Activated naive CD4-positive, alpha-beta T cell treated with anti-CD3 and anti-CD28 coated beads, Interleukin-2, amount 50 U/mL, for 24 hours (primary cell): ENCODE measurements at regions not wholly inside any gene's neighbourhood (a gene's known extent, or its start where the extent isn't known, plus 50 kb on each side); places are given as distances from the start of the nearest gene placed in this dataset.
"Not testable (repeated sequence)": the region's sequence is repeated elsewhere in the genome, so short reads cannot be mapped to it uniquely, and the experiment has no call there.

Experiments used
- H3K27ac Mint-ChIP-seq: one replicate; pipeline ENCODE4 v1.8.0; 2021; ENCODE audit warnings: mild to moderate bottlenecking, mixed read lengths
- H3K27me3 Mint-ChIP-seq: one replicate; pipeline ENCODE4 v1.8.0; 2021; ENCODE audit warnings: mixed read lengths
- H3K36me3 Mint-ChIP-seq: one replicate; pipeline ENCODE4 v1.8.0; 2021; ENCODE audit warnings: mixed read lengths
- H3K4me1 Mint-ChIP-seq: one replicate; pipeline ENCODE4 v1.8.0; 2021; ENCODE audit warnings: mixed read lengths
- H3K4me3 Mint-ChIP-seq: one replicate; pipeline ENCODE4 v1.8.0; 2021; ENCODE audit warnings: mild to moderate bottlenecking, mixed read lengths
- H3K9me3 Mint-ChIP-seq: one replicate; pipeline ENCODE4 v1.8.0; 2021; ENCODE audit warnings: mixed read lengths

DNA sequence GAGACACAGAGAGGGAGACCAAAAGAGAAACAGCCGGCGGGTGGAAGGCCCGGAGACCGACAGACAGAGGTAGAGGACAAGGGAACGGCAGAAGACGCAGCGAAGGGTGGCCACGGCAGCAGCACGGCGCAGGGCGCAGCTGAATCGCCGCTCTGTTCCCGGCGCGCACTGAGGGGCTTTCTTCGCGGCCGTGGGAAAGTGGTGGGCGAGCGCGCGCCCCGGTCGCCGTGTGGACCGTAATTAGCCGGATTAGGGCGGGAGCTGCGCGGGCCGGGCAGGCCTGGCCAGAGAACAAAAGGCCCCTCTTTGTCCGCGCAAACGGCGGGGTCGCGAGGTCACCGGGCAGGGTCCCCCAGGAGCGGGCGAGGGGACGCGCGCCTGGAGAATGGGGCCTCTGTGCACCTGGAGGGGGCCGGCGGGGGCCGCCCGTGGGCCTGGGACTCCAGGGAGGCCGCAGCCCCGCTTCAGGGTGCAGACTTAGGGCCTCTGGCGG is 158.3 kb downstream of the ZFP36L2 start:
- peaks cover 1% of the 10 kb centered on the region for H3K36me3 Mint-ChIP-seq
- no peaks in the 10 kb centered on the region for H3K4me1 Mint-ChIP-seq
- H3K27ac Mint-ChIP-seq = no peak overlapping the region
- no peaks in the 10 kb centered on the region for H3K27me3 Mint-ChIP-seq
- no peaks in the 10 kb centered on the region for H3K9me3 Mint-ChIP-seq
- no peak overlapping the region for H3K4me3 Mint-ChIP-seq

DNA sequence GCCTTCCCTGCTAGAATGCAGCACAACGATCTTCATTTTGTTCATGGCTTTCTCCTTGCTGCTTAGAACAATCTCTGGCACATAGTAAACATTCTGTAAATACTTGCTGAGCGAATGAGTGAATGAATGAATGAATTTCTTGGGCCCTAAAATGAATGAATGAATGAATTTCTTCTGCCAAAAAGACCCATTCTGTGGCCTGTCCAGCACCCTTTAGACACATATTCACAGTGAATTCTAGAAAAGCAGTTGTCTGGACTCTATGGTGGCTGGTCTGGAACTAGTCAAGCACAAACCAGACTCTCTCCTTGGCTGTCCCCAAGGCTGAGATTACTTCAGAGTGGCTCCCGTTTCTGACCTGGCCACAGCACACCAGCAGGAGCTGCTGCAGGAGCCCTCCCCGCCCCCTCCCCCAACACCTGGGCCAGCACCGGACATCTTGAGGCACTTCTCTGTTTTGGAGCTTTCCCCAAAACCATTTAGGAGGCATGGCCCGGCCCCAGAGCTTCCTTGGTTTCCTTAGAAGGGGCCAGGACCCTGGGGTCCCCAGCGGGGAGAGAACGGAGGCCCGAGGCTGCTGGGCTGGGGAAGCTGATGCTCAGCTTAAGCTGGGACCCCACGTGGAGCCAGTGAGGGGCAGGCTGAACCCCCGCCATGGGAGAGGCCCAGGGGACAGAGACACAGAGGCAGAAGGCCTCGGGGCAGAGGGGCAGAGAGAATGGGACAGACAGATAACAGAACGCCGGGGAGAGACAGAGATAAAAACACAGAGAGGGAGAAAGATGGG is 159.0 kb downstream of the ZFP36L2 start:
- Mint-ChIP-seq H3K4me1 (no peaks in the 10 kb centered on the region), H3K9me3 (no peaks in the 10 kb centered on the region), H3K4me3 (no peak overlapping the region), H3K27ac (no peak overlapping the region), H3K36me3 (peaks cover 1% of the 10 kb centered on the region), H3K27me3 (no peaks in the 10 kb centered on the region)

DNA sequence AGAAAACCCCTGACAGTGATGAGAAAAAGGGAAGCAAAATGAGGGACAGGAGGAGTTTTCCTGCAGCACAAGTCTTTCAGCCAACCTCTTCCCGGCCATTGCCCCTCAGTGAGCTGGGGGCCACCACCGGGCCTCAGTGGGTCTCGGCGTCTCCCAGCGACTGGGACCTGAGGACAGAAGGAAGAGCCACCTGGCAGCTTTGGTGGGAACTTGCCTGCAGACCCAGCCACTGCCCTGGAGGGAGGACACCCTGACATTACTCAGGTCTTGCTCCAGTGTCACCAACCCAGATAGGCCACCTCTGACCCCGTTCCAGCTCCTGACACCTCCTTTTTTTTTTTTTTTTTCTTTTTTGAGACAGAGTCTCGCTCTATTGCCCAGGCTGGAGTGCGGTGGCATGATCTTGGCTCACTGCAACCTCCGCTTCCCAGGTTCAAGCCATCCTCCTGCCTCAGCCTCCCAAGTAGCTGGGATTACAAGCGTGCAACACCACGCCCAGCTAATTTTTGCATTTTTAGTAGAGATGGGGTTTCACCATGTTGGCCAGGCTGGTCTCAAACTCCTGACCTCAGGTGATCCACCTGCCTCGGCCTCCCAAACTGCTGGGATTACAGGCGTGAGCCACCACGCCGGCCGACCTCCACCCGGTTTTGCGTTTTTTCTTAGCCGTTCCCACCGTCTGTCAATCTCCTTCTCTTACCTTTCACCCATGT is 159.7 kb downstream of the ZFP36L2 start:
- H3K4me3 Mint-ChIP-seq, H3K36me3 Mint-ChIP-seq: not testable (repeated sequence)

DNA sequence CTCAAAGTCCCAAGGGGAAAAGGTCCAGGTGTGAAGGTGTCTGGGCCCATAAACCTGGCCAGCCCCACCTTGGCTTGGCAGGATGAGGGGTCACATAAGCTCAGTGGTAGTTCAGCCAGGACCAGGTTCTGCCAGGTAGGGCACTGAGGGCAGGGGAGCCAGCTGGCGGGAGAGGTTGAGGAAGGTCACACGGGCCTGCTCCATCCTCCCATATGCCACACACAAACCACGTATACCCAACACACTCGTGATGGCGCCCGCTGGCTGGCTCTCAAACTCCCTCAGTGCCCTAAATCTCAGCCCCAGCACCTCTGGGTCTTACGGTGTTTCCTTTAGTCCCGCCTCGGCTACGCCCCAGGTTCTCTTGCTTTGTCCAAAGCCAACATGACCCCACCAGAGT is 160.5 kb downstream of the ZFP36L2 start:
- H3K27ac Mint-ChIP-seq = no peak overlapping the region
- H3K4me3 Mint-ChIP-seq = no peak overlapping the region
- H3K36me3 Mint-ChIP-seq = peaks cover 1% of the 10 kb centered on the region
- H3K4me1 Mint-ChIP-seq = peaks cover 7% of the 10 kb centered on the region
- no peaks in the 10 kb centered on the region for H3K27me3 Mint-ChIP-seq
- no peaks in the 10 kb centered on the region for H3K9me3 Mint-ChIP-seq

More for the DNA sequence above, 159.7 kb downstream of the ZFP36L2 start:
- H3K4me1 Mint-ChIP-seq, H3K27me3 Mint-ChIP-seq, H3K9me3 Mint-ChIP-seq, H3K27ac Mint-ChIP-seq: not testable (repeated sequence)

DNA sequence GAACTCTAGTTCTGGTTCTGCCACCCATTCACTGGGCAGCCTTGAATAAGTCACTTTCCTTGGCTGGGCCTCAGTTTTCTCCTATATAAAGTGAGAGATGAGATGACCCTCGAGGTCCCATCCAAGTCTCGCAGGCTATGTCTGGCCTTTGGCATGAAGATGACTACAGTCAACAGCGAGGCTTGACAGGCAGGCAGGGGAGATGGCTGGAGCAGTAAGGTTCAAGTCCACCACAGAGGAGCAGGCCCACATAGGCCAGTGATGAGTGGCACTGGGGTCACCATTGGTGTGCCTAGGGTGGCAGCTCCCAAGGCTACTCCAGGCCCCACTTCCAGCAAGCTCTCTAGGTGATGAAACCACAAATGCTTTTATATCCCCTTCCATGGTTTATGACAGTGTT is 161.4 kb downstream of the ZFP36L2 start:
- H3K27me3 Mint-ChIP-seq = no peaks in the 10 kb centered on the region
- H3K9me3 Mint-ChIP-seq = no peaks in the 10 kb centered on the region
- no peak overlapping the region for H3K27ac Mint-ChIP-seq
- H3K4me3 Mint-ChIP-seq = no peak overlapping the region
- peaks cover 1% of the 10 kb centered on the region for H3K36me3 Mint-ChIP-seq
- H3K4me1 Mint-ChIP-seq = peaks cover 15% of the 10 kb centered on the region

DNA sequence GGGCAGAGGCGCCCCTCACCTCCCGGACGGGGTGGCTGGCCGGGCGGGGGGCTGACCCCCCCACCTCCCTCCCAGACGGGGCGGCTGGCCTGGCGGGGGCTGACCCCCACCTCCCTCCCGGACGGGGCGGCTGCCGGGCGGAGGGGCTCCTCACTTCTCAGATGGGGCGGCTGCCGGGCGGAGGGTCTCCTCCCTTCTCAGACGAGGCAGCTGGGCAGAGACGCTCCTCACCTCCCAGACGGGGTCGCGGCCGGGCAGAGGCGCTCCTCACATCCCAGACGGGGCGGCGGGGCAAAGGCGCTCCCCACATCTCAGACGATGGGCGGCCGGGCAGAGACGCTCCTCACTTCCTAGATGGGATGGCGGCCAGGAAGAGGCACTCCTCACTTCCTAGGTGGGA is 163.3 kb downstream of the ZFP36L2 start:
- not testable (repeated sequence) for H3K4me3 Mint-ChIP-seq, H3K27me3 Mint-ChIP-seq, H3K36me3 Mint-ChIP-seq, H3K9me3 Mint-ChIP-seq, H3K27ac Mint-ChIP-seq
- H3K4me1 Mint-ChIP-seq = peaks cover 31% of the 10 kb centered on the region

DNA sequence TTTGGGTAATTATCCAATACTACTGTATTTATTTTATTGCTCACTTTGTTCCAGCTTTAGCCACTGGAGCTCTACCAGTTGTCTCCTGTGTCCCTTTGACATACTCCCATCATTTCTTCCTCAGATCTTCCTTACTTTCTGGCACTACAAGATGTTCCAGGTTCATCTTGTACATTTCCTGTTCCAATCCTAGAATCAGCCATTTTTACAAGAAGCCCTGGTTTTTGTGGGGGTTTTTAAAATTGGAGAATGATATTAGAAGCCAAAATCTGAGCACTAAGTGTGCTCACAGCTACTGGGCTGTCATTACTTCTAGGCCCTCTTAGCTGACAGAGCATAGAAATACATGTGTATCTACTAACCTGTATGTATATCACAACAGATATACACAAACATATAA is 164.3 kb downstream of the ZFP36L2 start:
- peaks cover 35% of the 10 kb centered on the region for H3K4me1 Mint-ChIP-seq
- peak overlapping the region; percentile 20 for H3K4me3 Mint-ChIP-seq
- H3K27ac Mint-ChIP-seq = peak overlapping the region; percentile 84
- no peaks in the 10 kb centered on the region for H3K9me3 Mint-ChIP-seq
- H3K36me3 Mint-ChIP-seq = peaks cover 1% of the 10 kb centered on the region
- H3K27me3 Mint-ChIP-seq = no peaks in the 10 kb centered on the region

DNA sequence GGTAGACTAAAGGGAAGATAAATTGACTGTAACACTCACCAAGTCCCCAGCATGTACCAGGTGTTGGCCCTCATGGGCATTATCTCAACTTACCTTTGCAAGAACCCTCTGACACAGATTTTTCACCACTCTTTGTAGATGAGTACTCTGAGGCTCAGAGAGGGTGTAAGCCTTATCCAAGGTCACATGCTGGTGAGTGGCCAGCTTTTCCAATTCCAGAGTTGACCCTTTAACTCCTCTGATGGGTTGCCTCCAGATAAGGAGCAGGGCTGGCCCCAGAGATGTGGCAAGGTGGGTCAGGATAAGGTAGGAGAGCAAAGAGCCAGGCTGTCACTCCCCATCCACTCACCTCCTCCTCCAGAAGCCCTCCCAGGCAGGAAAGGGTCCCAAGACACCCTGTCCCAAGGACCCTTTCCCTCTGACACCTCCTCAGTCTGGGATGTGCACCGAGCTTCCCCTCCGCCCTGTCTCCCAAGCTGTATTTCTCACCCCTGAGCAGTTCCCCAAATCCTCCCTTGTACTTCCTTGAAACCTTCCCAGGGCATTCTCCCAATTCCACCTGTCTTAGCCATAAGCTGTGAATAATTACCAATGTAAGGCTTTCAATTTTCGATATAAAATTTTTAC is 165.9 kb downstream of the ZFP36L2 start:
- no peaks in the 10 kb centered on the region for H3K27me3 Mint-ChIP-seq
- peaks cover 1% of the 10 kb centered on the region for H3K36me3 Mint-ChIP-seq
- H3K27ac Mint-ChIP-seq = peak overlapping the region; percentile 84
- peak overlapping the region; percentile 44 for H3K4me3 Mint-ChIP-seq
- no peaks in the 10 kb centered on the region for H3K9me3 Mint-ChIP-seq
- peaks cover 35% of the 10 kb centered on the region for H3K4me1 Mint-ChIP-seq

DNA sequence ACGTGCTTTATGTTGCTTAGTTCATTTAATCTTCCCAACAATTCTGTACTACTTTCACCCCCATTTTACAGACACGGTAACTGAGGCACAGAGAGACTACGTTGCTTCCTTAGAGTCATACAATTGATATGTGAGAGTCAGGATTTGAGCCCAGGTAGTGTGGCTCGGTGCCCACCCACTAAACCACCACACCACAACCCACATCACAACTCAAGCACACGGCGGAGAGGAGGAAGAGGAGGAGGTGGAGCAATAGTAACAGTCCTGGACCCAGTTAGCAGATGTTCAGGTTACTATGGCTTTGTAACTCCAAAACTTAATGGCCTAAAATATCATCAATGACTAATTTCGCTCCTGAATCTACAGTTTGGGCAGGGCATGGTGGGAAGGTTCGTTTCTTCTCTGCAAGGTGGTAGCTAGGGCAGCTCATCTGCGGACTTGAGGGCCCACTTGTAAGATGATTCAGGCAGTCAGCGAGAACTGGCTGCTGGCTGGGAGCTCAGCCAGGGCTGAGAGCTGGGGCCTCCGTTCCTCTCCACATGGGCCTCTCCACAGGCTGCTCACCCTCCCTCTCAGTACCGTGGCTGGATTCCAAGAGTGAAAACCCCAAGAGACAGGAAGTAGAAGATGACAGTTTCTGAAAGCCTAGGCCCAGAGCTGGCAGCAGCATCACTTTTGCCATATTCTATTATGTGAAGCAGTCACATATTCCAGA is 167.1 kb downstream of the ZFP36L2 start:
- Mint-ChIP-seq H3K4me3 (peak overlapping the region; percentile 44), H3K27ac (peak overlapping the region; percentile 63), H3K36me3 (peaks cover 1% of the 10 kb centered on the region), H3K27me3 (no peaks in the 10 kb centered on the region), H3K9me3 (no peaks in the 10 kb centered on the region), H3K4me1 (peaks cover 35% of the 10 kb centered on the region)

DNA sequence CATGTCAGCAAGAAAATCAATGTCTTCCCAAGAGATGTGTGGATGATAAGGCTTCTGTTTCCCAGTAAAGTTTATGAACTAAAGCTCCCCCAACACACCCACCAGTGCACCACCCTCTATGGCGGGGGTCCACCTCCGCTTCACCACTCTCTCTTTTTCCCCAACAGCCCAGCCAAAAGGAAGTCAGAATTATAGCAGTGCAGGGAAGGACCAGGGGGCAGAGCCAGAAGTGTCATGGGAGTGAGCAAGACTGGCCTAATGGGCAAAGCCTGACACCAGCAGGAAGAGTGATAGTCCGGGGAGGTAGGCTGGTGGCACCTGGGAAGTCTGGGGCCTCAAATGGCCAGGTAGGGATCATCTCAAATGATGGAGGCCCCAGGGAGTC is 167.7 kb downstream of the ZFP36L2 start:
- no peaks in the 10 kb centered on the region for H3K27me3 Mint-ChIP-seq
- no peaks in the 10 kb centered on the region for H3K36me3 Mint-ChIP-seq

DNA sequence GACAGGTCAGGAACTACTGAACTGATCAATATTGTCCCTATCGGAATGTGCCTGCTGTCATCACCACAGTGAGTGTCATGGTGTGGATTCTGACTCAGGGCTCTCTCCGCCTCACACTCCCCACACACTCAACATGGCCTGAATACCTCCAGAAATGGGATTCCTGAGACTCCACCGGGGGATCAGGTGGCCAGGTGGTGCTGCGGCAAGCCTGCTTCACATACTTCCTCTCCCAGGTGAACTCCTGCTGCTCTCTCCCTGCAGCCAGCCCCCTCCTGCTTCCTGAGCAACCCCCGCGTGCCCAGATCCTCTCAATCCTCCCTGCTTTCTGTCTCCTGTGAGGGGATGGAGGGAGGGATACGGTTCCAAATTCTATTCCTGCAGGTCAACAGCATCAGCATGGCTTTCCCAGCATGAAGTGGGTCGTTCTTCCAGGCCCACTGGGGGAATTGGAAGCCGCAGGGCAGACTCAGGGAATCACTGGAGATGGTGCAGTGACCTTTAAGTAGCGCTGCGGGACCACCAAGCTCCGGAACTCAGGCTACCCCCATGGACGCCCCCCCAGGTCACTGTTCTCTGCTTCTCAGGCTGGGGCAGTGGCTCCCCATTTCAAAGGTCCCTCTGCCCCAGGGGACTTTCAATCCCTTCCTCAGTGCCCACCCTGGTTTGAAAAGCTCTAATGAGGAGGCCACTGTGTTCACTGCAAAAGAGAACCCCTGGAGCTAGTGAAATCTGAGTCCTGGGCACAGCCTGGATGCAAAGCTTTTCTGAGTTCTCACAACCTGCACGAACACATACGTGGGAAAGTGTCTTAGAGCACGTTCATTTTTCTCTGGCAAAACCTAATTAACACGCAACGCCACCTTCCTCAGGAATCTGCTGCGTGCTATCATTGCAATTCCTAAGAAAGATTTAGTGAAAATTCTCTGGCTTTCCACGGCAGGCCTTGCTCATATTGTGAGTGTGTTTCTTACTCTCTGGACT is 168.4 kb downstream of the ZFP36L2 start:
- no peak overlapping the region for H3K27ac Mint-ChIP-seq
- no peak overlapping the region for H3K4me3 Mint-ChIP-seq
- no peaks in the 10 kb centered on the region for H3K27me3 Mint-ChIP-seq

More for the DNA sequence above, 167.7 kb downstream of the ZFP36L2 start:
- Mint-ChIP-seq H3K27ac (no peak overlapping the region), H3K4me3 (no peak overlapping the region), H3K4me1 (peaks cover 35% of the 10 kb centered on the region), H3K9me3 (no peaks in the 10 kb centered on the region)

DNA sequence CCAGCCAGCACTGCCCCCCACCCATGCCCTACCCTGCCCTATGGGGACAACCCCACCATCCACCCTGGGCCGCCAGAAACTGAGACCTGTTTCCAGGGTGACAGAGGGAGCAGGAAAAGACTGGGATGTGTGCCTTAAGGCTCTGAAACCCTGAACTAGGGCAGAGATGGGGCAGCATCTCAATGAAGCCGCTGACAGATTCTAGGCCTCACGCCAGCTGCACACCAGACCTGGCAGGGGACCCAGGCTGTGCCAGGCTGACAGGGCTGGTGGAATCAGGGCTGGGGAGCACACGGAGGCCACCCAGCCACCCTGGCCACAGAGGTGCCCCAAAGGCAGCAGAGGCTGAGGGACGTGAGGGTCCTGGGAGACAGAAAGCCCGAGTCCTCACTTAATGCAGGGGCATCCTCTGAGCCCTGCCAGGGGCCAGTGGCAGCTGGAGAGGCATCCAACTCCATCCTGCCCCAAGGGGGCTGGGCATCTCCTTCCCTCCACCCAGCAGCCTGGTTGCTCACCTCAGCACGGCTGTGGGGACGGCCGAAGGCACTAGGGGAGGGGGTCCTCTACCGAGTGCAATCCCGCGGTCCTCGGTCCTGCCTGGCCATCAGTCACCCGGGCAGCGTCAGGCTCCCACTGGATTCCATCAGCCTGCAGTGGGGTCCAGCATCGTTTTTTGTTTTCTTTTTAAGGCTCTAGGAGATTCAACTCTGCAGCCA is 169.2 kb downstream of the ZFP36L2 start:
- Mint-ChIP-seq H3K27me3 (no peaks in the 10 kb centered on the region), H3K9me3 (no peaks in the 10 kb centered on the region), H3K36me3 (no peaks in the 10 kb centered on the region), H3K27ac (no peak overlapping the region), H3K4me1 (peaks cover 38% of the 10 kb centered on the region), H3K4me3 (no peak overlapping the region)

More for the DNA sequence above, 168.4 kb downstream of the ZFP36L2 start:
- H3K4me1 Mint-ChIP-seq = peaks cover 35% of the 10 kb centered on the region
- H3K9me3 Mint-ChIP-seq = no peaks in the 10 kb centered on the region
- H3K36me3 Mint-ChIP-seq = no peaks in the 10 kb centered on the region

DNA sequence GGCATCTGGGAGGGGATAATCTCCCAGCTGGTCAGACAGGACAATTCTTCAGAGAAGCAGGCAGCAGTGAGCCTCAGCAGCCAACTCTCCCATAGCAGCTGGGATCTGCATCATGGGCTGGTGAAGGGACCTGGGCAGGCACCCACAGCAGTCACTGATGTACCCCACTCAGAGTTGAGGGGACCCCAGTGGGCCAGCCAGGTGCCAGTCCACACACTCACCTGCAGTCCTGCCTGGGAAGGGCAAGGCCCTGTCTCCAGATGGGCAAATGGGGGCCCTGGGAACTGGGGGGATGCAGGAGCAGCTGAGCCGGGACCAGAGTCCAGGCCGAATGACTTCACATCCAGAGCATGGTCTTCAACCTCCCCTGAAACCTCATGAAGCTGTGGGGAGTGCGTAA is 170.4 kb downstream of the ZFP36L2 start:
- Mint-ChIP-seq H3K36me3 (no peaks in the 10 kb centered on the region), H3K9me3 (no peaks in the 10 kb centered on the region), H3K27ac (no peak overlapping the region), H3K4me1 (peaks cover 43% of the 10 kb centered on the region), H3K27me3 (no peaks in the 10 kb centered on the region), H3K4me3 (no peak overlapping the region)
